ENCODE measurements at regions not wholly inside any gene's neighbourhood (a gene's known extent, or its start where the extent isn't known, plus 50 kb on each side); places are given as distances from the start of the nearest gene placed in this dataset.
"Not testable (repeated sequence)": the region's sequence is repeated elsewhere in the genome, so short reads cannot be mapped to it uniquely, and the experiment has no call there.

GRCh38 chr1:213464786-213465460 is 413.9 kb downstream of the RPS6KC1 start:
- DNase-seq (ENCODE audit: low read depth, low spot score) = no peak

GRCh38 chr1:213466541-213466940 is 415.5 kb downstream of the RPS6KC1 start:
- DNase-seq (ENCODE audit: low read depth, low spot score) = no peak

- no peak for DNase-seq (ENCODE audit: low read depth, low spot score)
Measured at GRCh38 chr1:213474054-213474453, 423.0 kb downstream of the RPS6KC1 start.

- DNase-seq (ENCODE audit: low read depth, low spot score) = no peak
Measured at GRCh38 chr1:213481395-213481794, 430.4 kb downstream of the RPS6KC1 start.

GRCh38 chr1:213484333-213484732 is 433.3 kb downstream of the RPS6KC1 start:
- DNase-seq (ENCODE audit: low read depth, low spot score) = no peak

GRCh38 chr1:213484758-213485157 is 433.7 kb downstream of the RPS6KC1 start:
- DNase-seq (ENCODE audit: low read depth, low spot score) = no peak

GRCh38 chr1:213486488-213486887 is 435.4 kb downstream of the RPS6KC1 start:
- DNase-seq (ENCODE audit: low read depth, low spot score) = no peak

GRCh38 chr1:213491468-213491867 is 440.4 kb downstream of the RPS6KC1 start:
- no peak for DNase-seq (ENCODE audit: low read depth, low spot score)

- no peak for DNase-seq (ENCODE audit: low read depth, low spot score)
Measured at GRCh38 chr1:213492161-213493041, 441.4 kb downstream of the RPS6KC1 start.

GRCh38 chr1:213499444-213499843 is 448.4 kb downstream of the RPS6KC1 start:
- DNase-seq (ENCODE audit: low read depth, low spot score) = no peak

- DNase-seq (ENCODE audit: low read depth, low spot score) = peak; percentile 6
Measured at GRCh38 chr1:213507472-213508223, 456.6 kb downstream of the RPS6KC1 start.

GRCh38 chr1:213511173-213511572 is 460.1 kb downstream of the RPS6KC1 start:
- DNase-seq (ENCODE audit: low read depth, low spot score) = no peak

- peak; percentile 8 for DNase-seq (ENCODE audit: low read depth, low spot score)
Measured at GRCh38 chr1:213512316-213512715, 461.3 kb downstream of the RPS6KC1 start.

GRCh38 chr1:213513006-213513405 is 462.0 kb downstream of the RPS6KC1 start:
- DNase-seq (ENCODE audit: low read depth, low spot score) = no peak

GRCh38 chr1:213514408-213515179 is 463.6 kb downstream of the RPS6KC1 start:
- DNase-seq (ENCODE audit: low read depth, low spot score) = not testable (repeated sequence)

GRCh38 chr1:213519098-213519497 is 468.1 kb downstream of the RPS6KC1 start:
- no peak for DNase-seq (ENCODE audit: low read depth, low spot score)

GRCh38 chr1:213521206-213521605 is 466.6 kb upstream of the PROX1 start:
- DNase-seq (ENCODE audit: low read depth, low spot score) = no peak

GRCh38 chr1:213523781-213524398 is 463.9 kb upstream of the PROX1 start:
- no peak for DNase-seq (ENCODE audit: low read depth, low spot score)

- no peak for DNase-seq (ENCODE audit: low read depth, low spot score)
Measured at GRCh38 chr1:213526306-213526705, 461.5 kb upstream of the PROX1 start.

- DNase-seq (ENCODE audit: low read depth, low spot score) = peak; percentile 6
Measured at GRCh38 chr1:213530611-213531320, 457.0 kb upstream of the PROX1 start.
